Peyer's patch (tissue), 4 donors: ENCODE measurements at regions not wholly inside any gene's neighbourhood (a gene's known extent, or its start where the extent isn't known, plus 50 kb on each side); places are given as distances from the start of the nearest gene placed in this dataset.

ENCODE experiments used
- DNase-seq, 3 donors: peaks; one replicate each; pipeline ENCODE4 v3.0.0-alpha.2; 2017 to 2019
- H3K27ac ChIP-seq, 4 donors: fragments of 200-600 bp; sonication (generic); one replicate each; pipeline ENCODE4 v1.5.1; 2016 to 2019
- H3K27me3 ChIP-seq, 2 donors: fragments of 200-600 bp; sonication (generic); one replicate each; pipeline ENCODE4 v1.5.1; 2019
- H3K36me3 ChIP-seq, 3 donors: fragments of 200-600 bp; sonication (generic); one replicate each; pipeline ENCODE4 v1.5.1; 2016 to 2019
- H3K4me1 ChIP-seq, 4 donors: fragments of 200-600 bp; sonication (generic); one replicate each; pipeline ENCODE4 v1.5.1; 2016 to 2019
- H3K4me3 ChIP-seq, 4 donors: fragments of 200-600 bp; sonication (generic); 1 replicate in 3 of 4; 2 replicates in 1 of 4; pipeline ENCODE4 v1.5.1; 2016 to 2019; ENCODE audit warnings: mild to moderate bottlenecking in 1 of 4
- H3K9me3 ChIP-seq, 4 donors: fragments of 200-600 bp; sonication (generic); one replicate each; pipeline ENCODE4 v1.5.1; 2016 to 2019; ENCODE audit warnings: mild to moderate bottlenecking in 1 of 4
- POLR2A ChIP-seq, 2 donors: fragments of 450-650 bp; IDR thresholded peaks; one replicate each; pipeline ENCODE4 v1.5.1; 2017; ENCODE audit warnings: antibody characterized with exemption in 2 of 2, mild to moderate bottlenecking in 2 of 2, moderate library complexity in 2 of 2
- TF ChIP-seq, protein P1 (sequence below), 6 experiments: fragments of 450-650 bp in 4 of 6; fragments of 200-600 bp in 2 of 6; sonication (generic) in 1 of 6; IDR thresholded peaks; one replicate each; pipeline ENCODE4 v1.5.1; 2017 to 2019; ENCODE audit warnings: antibody characterized with exemption in 6 of 6, mild to moderate bottlenecking in 3 of 6, moderate library complexity in 1 of 6

DNA sequence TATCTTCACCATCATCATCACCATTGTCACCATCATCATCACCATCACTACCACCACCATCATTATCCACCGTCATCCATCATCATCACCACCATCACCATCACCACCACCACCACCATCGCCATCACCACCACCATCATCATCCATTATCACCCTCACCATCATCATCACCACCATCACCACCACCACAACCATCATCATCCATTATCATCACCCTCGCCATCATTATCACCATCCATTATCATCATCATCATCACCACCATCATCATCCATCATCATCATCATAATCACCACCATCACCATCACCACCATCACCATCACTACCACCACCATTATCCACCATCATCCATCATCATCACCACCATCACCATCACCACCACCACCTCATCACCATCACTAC lies 95.6 kb downstream of the C16orf95 start:
- no peaks in the 10 kb centered on the region for H3K4me1 ChIP-seq
- no peaks in the 10 kb centered on the region for H3K36me3 ChIP-seq
- no peak overlapping the region for H3K27ac ChIP-seq
- no peak overlapping the region for H3K4me3 ChIP-seq
- no peaks in the 10 kb centered on the region for H3K27me3 ChIP-seq
- TF ChIP-seq, protein P1, sequence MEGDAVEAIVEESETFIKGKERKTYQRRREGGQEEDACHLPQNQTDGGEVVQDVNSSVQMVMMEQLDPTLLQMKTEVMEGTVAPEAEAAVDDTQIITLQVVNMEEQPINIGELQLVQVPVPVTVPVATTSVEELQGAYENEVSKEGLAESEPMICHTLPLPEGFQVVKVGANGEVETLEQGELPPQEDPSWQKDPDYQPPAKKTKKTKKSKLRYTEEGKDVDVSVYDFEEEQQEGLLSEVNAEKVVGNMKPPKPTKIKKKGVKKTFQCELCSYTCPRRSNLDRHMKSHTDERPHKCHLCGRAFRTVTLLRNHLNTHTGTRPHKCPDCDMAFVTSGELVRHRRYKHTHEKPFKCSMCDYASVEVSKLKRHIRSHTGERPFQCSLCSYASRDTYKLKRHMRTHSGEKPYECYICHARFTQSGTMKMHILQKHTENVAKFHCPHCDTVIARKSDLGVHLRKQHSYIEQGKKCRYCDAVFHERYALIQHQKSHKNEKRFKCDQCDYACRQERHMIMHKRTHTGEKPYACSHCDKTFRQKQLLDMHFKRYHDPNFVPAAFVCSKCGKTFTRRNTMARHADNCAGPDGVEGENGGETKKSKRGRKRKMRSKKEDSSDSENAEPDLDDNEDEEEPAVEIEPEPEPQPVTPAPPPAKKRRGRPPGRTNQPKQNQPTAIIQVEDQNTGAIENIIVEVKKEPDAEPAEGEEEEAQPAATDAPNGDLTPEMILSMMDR (IDR thresholded peaks at IDR 0.05), result no peak
- TF ChIP-seq POLR2A (IDR thresholded peaks at IDR 0.05), result no peak
- DNase-seq, result no peak
- no peaks in the 10 kb centered on the region for H3K9me3 ChIP-seq

DNA sequence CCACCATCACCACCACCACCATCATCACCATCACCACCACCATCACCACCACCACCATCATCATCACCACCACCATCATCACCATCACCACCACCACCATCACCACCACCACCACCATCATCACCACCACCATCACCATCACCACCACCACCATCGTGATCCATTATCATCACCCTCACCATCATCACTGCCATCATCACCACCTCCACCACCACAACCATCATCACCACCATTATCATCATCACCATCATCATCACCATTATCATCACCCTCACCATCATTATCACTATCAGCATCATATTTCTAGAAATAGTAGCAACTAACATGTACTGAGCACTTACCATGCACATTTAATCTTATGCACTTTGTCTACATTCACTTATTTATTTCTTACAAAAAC lies 94.9 kb downstream of the C16orf95 start:
- no peaks in the 10 kb centered on the region for H3K9me3 ChIP-seq
- no peak for DNase-seq
- no peak overlapping the region for H3K4me3 ChIP-seq
- no peak overlapping the region for H3K27ac ChIP-seq
- H3K36me3 ChIP-seq, result no peaks in the 10 kb centered on the region
- H3K4me1 ChIP-seq, result no peaks in the 10 kb centered on the region
- no peaks in the 10 kb centered on the region for H3K27me3 ChIP-seq
- no peak for TF ChIP-seq POLR2A (IDR thresholded peaks at IDR 0.05)
- TF ChIP-seq, protein P1 (IDR thresholded peaks at IDR 0.05), result no peak

DNA sequence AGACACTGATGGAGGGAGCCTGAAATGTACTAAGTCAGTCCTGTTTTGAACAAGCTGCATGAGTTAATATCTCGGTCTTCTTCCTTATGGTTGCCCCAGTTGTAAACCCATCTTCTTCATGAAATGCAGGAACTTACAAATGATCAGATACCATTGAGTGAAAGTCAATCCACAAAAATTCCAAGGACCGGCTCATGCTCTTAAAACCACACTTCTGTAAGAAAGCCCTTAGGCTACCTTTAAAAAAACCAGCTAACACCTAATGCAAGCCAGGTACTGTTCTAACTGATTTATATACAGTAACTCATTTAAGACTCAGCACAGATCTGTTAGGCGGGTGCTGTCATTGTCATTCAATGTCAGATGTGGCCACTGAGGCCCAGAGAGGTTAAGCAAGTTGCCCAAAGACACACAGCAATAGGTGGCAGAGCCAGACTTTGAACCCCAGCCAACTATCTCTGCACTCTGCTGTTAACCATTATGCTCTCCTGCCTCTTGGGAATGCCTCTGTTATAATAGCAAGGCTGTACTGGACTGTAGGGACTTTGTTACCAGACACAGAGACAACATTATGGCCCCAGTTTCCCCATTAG lies 93.4 kb downstream of the C16orf95 start:
- Histone ChIP-seq H3K4me3 (no peak overlapping the region), H3K36me3 (no peaks in the 10 kb centered on the region), H3K4me1 (no peaks in the 10 kb centered on the region), H3K27me3 (no peaks in the 10 kb centered on the region), H3K27ac (no peak overlapping the region), H3K9me3 (no peaks in the 10 kb centered on the region)
- TF ChIP-seq, protein P1 (IDR thresholded peaks at IDR 0.05), result no peak
- no peak for TF ChIP-seq POLR2A (IDR thresholded peaks at IDR 0.05)
- no peak for DNase-seq

DNA sequence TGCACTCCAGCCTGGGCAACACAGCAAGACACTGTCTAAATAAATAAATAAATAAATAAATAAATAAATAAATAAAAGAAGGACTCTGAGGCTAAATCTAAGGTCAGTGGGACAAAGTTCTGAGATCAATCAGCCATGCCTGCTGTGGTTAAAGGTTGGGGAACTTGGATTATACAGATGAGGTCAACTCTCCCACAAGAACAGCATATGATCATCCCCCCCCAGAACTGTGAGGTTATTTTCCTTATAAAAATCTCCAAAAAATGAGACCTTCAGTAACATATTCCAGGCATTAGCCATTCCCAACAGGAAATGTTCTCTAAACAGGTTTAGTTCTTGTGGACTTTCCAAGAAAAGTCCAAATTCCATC lies 90.3 kb downstream of the C16orf95 start:
- no peaks in the 10 kb centered on the region for H3K9me3 ChIP-seq
- TF ChIP-seq, protein P1 (IDR thresholded peaks at IDR 0.05), result no peak
- DNase-seq, result no peak
- H3K36me3 ChIP-seq, result no peaks in the 10 kb centered on the region
- H3K27ac ChIP-seq, result no peak overlapping the region
- no peak overlapping the region for H3K4me3 ChIP-seq
- no peaks in the 10 kb centered on the region for H3K4me1 ChIP-seq
- H3K27me3 ChIP-seq, result no peaks in the 10 kb centered on the region

DNA sequence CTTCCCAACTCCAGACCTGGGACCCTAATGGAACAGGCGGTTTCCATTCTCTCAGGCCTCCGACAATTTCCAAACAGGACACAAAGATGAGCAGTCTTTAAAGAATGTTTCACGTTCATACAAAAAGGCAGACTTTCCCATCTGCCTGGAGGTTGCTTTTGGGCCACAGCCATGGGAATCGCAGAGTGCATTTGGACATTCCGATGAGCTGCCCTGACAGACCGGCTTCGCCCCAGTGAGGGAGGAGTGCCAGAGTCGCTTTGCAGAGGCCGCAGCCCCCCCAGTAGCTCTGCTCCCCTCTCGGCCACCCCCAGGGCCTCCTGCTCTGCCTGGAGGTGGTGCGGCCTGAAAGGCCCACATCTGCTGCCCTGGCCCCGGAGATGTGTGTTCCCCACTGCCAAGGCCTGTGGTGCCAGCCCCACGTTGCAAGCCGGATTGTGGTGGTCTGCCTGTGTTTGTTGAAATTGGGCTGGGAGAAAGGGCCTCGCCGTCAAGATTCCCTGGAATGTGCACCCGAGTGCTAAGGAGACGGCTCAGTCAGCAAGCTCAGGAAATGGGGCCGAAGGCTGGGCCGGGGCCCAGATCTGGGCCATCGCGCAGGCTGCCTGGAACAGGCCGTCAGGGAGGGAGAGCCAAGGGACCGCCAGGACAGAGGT lies 89.8 kb downstream of the C16orf95 start:
- H3K36me3 ChIP-seq, result no peaks in the 10 kb centered on the region
- peak overlapping the region in 2 of 4 donors; percentile 13 to 56 for H3K27ac ChIP-seq
- H3K9me3 ChIP-seq, result no peaks in the 10 kb centered on the region
- H3K4me1 ChIP-seq, result no peaks in the 10 kb centered on the region
- DNase-seq, result no peak
- H3K4me3 ChIP-seq, result no peak overlapping the region
- TF ChIP-seq, protein P1 (IDR thresholded peaks at IDR 0.05), result no peak
- TF ChIP-seq POLR2A (IDR thresholded peaks at IDR 0.05), result no peak
- H3K27me3 ChIP-seq, result no peaks in the 10 kb centered on the region
